Omental fat pad (tissue), 3 donors: ENCODE measurements at regions not wholly inside any gene's neighbourhood (a gene's known extent, or its start where the extent isn't known, plus 50 kb on each side); places are given as distances from the start of the nearest gene placed in this dataset.

Experiments
- ATAC-seq: fragments of 150-250 bp; one replicate; pipeline ENCODE4 v1.9.1; 2016; ENCODE audit warnings: mild to moderate bottlenecking, moderate library complexity; ENCODE audit not compliant: low FRiP score
- DNase-seq: peaks from one replicate; pipeline ENCODE4 v3.0.0-alpha.2; 2019; ENCODE audit warnings: low spot score
- CTCF ChIP-seq, 3 donors: fragments of 450-650 bp; IDR thresholded peaks; one replicate each; pipeline ENCODE4 v1.5.1; 2016 to 2017; ENCODE audit warnings: antibody characterized with exemption in 3 of 3, mild to moderate bottlenecking in 3 of 3, moderate library complexity in 2 of 3

- no peak for ATAC-seq
- no peak for DNase-seq
- no peak for TF ChIP-seq CTCF (IDR thresholded peaks at IDR 0.05)
Observed at GRCh38 chr6:97401533-97401932, 118.5 kb upstream of the MMS22L start.

GRCh38 chr6:97405818-97406409 is 122.9 kb upstream of the MMS22L start:
- DNase-seq (no peak), ATAC-seq (no peak)
- TF ChIP-seq CTCF (IDR thresholded peaks at IDR 0.05): no peak

GRCh38 chr6:97406633-97407032 is 123.6 kb upstream of the MMS22L start:
- TF ChIP-seq CTCF (IDR thresholded peaks at IDR 0.05): no peak
- ATAC-seq: no peak
- no peak for DNase-seq

- no peak for ATAC-seq
- no peak for DNase-seq
- TF ChIP-seq CTCF (IDR thresholded peaks at IDR 0.05): no peak
Observed at GRCh38 chr6:97411610-97412009, 128.6 kb upstream of the MMS22L start.

GRCh38 chr6:97412511-97412910 is 129.5 kb upstream of the MMS22L start:
- no peak for DNase-seq
- no peak for ATAC-seq
- TF ChIP-seq CTCF (IDR thresholded peaks at IDR 0.05): no peak

GRCh38 chr6:97422171-97422570 is 139.2 kb upstream of the MMS22L start:
- no peak for ATAC-seq
- TF ChIP-seq CTCF (IDR thresholded peaks at IDR 0.05): no peak
- no peak for DNase-seq

GRCh38 chr6:97423190-97423589 is 140.2 kb upstream of the MMS22L start:
- no peak for TF ChIP-seq CTCF (IDR thresholded peaks at IDR 0.05)
- DNase-seq: no peak
- ATAC-seq: no peak
